ENCODE measurements at regions not wholly inside any gene's neighbourhood (a gene's known extent, or its start where the extent isn't known, plus 50 kb on each side); places are given as distances from the start of the nearest gene placed in this dataset.

GRCh38 chr12:114903083-114903691 lies 219.2 kb upstream of the TBX3 start:
- H3K9ac ChIP-seq (ENCODE audit: low read depth in 1 of 2, low read length in 2 of 2) = no peak overlapping the region
- 78% methylated on average over 12 of the region's 12 CpGs for WGBS
- H3K4me3 ChIP-seq (ENCODE audit: low read depth in 1 of 3, low read length in 3 of 3) = no peak overlapping the region
- DNase-seq (ENCODE audit: low spot score) = no peak
- TF ChIP-seq FOXA2 (IDR thresholded peaks at IDR 0.05) (no peak), EGR1 (IDR thresholded peaks at IDR 0.05; ENCODE audit: low read depth in 2 of 2) (no peak), FOXA1 (IDR thresholded peaks at IDR 0.05) (no peak)
- H3K36me3 ChIP-seq (ENCODE audit: control insufficient read depth in 4 of 4, insufficient read depth in 3 of 4, low read depth in 1 of 4, low read length in 3 of 4) = no peaks in the 10 kb centered on the region
- no peaks in the 10 kb centered on the region for H3K27me3 ChIP-seq (ENCODE audit: control insufficient read depth in 4 of 4, insufficient read depth in 4 of 4, low read length in 3 of 4)
- H3K4me1 ChIP-seq (ENCODE audit: control insufficient read depth in 4 of 4, insufficient read depth in 4 of 4, low read length in 3 of 4) = no peaks in the 10 kb centered on the region
- no peaks in the 10 kb centered on the region for H3K9me3 ChIP-seq (ENCODE audit: control insufficient read depth in 4 of 4, low read length in 3 of 4)
- H3K27ac ChIP-seq (ENCODE audit: low read depth in 1 of 2, low read length in 2 of 2) = no peak overlapping the region

- no peak overlapping the region for H3K4me3 ChIP-seq (ENCODE audit: low read depth in 1 of 3, low read length in 3 of 3)
- no peak overlapping the region for H3K9ac ChIP-seq (ENCODE audit: low read depth in 1 of 2, low read length in 2 of 2)
- H3K27ac ChIP-seq (ENCODE audit: low read depth in 1 of 2, low read length in 2 of 2) = no peak overlapping the region
- H3K36me3 ChIP-seq (ENCODE audit: control insufficient read depth in 4 of 4, insufficient read depth in 3 of 4, low read depth in 1 of 4, low read length in 3 of 4) = no peaks in the 10 kb centered on the region
- WGBS = 86% methylated on average over 5 of the region's 5 CpGs
- TF ChIP-seq REST (IDR thresholded peaks at IDR 0.05) (no peak), ATF3 (IDR thresholded peaks at IDR 0.05) (no peak), YY1 (IDR thresholded peaks at IDR 0.05) (no peak), SP1 (IDR thresholded peaks at IDR 0.05) (no peak)
- H3K9me3 ChIP-seq (ENCODE audit: control insufficient read depth in 4 of 4, low read length in 3 of 4) = no peaks in the 10 kb centered on the region
- no peaks in the 10 kb centered on the region for H3K27me3 ChIP-seq (ENCODE audit: control insufficient read depth in 4 of 4, insufficient read depth in 4 of 4, low read length in 3 of 4)
- no peak for DNase-seq (ENCODE audit: low spot score)
- no peaks in the 10 kb centered on the region for H3K4me1 ChIP-seq (ENCODE audit: control insufficient read depth in 4 of 4, insufficient read depth in 4 of 4, low read length in 3 of 4)
Measured at GRCh38 chr12:114902665-114903064, 218.7 kb upstream of the TBX3 start.

- Histone ChIP-seq H3K4me3 (ENCODE audit: low read depth in 1 of 3, low read length in 3 of 3) (no peak overlapping the region), H3K36me3 (ENCODE audit: control insufficient read depth in 4 of 4, insufficient read depth in 3 of 4, low read depth in 1 of 4, low read length in 3 of 4) (no peaks in the 10 kb centered on the region), H3K9ac (ENCODE audit: low read depth in 1 of 2, low read length in 2 of 2) (no peak overlapping the region), H3K4me1 (ENCODE audit: control insufficient read depth in 4 of 4, insufficient read depth in 4 of 4, low read length in 3 of 4) (no peaks in the 10 kb centered on the region), H3K27me3 (ENCODE audit: control insufficient read depth in 4 of 4, insufficient read depth in 4 of 4, low read length in 3 of 4) (no peaks in the 10 kb centered on the region), H3K9me3 (ENCODE audit: control insufficient read depth in 4 of 4, low read length in 3 of 4) (no peaks in the 10 kb centered on the region), H3K27ac (ENCODE audit: low read depth in 1 of 2, low read length in 2 of 2) (no peak overlapping the region)
- 86% methylated on average over 4 of the region's 4 CpGs for WGBS
- TF ChIP-seq HNF4G (IDR thresholded peaks at IDR 0.05) = no peak
- TF ChIP-seq YY1 (IDR thresholded peaks at IDR 0.05) = no peak
- TF ChIP-seq MAX (IDR thresholded peaks at IDR 0.05) = no peak
- no peak for TF ChIP-seq JUND (IDR thresholded peaks at IDR 0.05)
- TF ChIP-seq SP1 (IDR thresholded peaks at IDR 0.05) = no peak
- no peak for TF ChIP-seq CTCF (IDR thresholded peaks at IDR 0.05; ENCODE audit: low read depth, low read length, missing input control)
- no peak for TF ChIP-seq EGR1 (IDR thresholded peaks at IDR 0.05; ENCODE audit: low read depth in 2 of 2)
- no peak for TF ChIP-seq ATF3 (IDR thresholded peaks at IDR 0.05)
- no peak for TF ChIP-seq FOXA2 (IDR thresholded peaks at IDR 0.05)
- TF ChIP-seq NR2F2 (IDR thresholded peaks at IDR 0.05) = no peak
- DNase-seq (ENCODE audit: low spot score) = no peak
Measured at GRCh38 chr12:114901316-114901715, 217.3 kb upstream of the TBX3 start.

All from liver (tissue), 8 donors.